ENCODE measurements at regions not wholly inside any gene's neighbourhood (a gene's known extent, or its start where the extent isn't known, plus 50 kb on each side); places are given as distances from the start of the nearest gene placed in this dataset.

DNA sequence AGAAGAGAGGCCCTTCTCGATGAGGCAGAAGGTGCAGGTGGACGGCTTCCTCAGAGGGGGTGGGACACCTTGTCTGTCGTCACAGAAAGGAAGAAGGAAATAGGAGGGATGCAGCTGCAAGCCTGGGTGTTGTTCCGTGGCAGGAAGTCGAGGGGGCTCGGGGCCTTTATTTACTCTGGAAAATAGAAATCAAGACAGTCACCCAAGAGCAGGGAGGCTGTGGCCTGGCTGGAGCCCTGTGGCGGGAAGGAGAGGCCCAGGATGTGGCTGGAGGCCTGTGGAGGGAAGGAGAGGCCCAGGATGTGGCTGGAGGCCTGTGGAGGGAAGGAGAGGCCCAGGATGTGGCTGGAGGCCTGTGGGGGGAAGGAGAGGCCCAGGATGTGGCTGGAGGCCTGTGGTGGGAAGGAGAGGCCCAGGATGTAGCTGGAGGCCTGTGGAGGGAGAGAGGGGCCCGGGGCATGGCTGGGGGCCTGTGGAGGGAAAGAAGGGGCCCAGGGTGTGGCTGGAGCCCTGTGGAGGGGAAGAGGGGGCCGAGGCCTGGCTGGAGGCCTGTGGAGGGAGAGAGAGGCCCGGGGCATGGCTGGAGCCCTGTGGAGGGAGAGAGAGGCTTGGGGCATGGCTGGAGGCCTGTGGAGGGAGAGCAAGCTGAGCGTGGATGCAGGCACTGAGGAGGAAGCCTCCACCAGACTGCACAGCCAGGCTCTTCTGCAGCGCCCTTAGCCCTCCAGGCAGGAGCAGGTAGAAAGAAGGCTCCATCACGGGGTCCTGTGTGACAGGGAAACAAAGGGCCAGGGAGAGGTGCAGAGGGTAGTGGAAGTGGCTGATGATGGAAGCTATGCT is 97.3 kb upstream of the SFMBT2 start:
- no peak for DNase-seq

DNA sequence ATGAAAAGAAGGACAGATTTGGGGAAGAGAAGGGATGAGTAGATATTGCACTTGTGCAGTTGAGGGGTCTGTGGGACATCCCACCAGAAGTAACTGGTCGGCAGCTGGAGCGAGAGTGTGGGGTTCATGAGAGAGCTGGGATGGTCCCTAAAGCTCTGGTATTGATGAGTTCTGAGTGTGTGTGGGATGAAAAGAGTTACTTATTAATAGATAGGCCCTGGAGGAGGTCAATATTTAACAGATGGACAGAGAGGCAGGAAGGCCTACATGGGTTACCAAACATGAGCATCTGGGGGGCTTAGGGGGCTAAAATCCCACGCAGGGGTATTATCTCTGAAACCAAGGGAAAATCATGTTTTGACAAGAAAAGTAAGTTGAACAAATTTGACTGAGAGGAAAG is 95.7 kb upstream of the SFMBT2 start:
- no peak for DNase-seq

- DNase-seq: no peak
These were observed 94.4 kb upstream of the SFMBT2 start for GRCh38 chr10:7505196-7505595.

DNA sequence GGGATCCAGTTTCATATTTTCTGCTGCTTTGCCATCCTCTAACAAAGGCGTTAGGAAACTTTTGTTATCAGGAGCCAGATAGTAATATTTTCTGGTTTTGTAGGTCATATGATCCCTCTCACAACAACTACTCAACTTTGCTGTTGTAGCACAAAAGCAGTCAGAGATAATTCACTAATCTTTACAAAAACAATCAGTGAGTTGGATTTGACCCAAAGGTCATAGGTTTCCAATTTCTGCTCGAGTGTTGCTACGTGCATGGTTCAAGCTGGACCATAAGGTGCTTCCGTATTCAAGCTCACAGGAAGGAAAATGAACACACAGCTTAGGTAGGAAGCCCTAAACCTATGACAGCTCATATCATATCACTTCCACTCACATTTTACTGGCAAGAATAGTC is 92.4 kb upstream of the SFMBT2 start:
- DNase-seq: no peak

DNA sequence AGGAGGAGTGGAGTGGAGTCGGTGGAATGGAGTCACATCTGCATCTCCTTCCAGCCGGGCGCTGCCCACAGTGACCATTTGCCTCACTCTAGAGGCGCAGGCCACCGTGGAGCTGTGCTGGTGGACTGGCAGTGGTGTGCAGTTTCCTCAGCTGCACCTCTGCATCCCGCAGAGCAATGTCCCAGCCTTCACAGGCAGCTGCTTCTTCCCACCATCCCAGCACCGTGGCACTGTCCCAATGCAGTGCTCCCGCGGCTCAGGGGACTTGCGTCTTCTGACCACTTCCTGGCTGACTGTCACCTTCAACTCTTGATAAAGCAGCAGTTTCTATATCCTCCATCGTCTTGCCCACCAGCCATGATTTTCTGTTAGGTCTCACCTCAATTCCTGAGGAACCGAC is 90.3 kb upstream of the SFMBT2 start:
- no peak for DNase-seq

DNA sequence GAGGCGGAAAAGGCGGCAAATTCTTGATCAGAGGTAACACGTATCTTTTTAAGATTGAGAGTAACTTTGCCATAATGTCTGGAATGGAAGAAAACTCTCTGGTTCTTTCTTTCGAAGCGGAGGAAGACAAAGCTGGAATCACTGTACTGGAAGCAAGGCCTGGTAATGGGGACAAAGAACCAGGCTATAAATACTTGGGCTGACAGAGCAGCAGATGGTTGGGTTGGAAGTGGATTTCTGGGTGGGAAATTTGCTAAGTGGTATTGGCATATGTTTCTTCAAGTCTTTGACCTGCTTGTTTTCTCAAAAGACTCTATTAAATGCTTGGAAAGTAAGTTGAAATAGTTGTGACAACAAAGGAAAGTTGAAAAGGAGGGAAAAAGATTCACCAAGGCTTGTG is 87.3 kb upstream of the SFMBT2 start:
- no peak for DNase-seq

GRCh38 chr10:7493996-7494395 is 83.2 kb upstream of the SFMBT2 start:
- DNase-seq: no peak

DNA sequence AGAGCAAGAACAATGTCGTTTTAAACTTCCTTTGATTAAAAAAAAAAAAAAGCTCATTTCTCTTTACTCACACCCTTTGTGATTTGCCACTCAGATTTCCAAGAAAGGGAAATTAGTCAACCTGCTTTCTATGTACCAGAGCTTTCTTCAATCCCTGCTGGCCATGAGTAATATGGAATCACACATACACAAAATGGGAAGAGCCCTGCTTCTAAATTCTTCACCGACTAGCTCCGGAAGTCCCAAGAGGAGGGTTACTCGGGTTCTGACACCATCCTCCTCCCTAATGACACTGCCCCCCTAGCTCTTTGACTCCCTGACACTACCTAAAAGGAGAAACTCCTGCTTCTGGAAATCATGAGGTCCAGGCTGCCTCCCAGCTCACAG is 81.8 kb upstream of the SFMBT2 start:
- DNase-seq: no peak

GRCh38 chr10:7491949-7492659 is 81.3 kb upstream of the SFMBT2 start:
- no peak for DNase-seq

- DNase-seq: no peak
These were observed 80.4 kb upstream of the SFMBT2 start for GRCh38 chr10:7491230-7491629.

DNA sequence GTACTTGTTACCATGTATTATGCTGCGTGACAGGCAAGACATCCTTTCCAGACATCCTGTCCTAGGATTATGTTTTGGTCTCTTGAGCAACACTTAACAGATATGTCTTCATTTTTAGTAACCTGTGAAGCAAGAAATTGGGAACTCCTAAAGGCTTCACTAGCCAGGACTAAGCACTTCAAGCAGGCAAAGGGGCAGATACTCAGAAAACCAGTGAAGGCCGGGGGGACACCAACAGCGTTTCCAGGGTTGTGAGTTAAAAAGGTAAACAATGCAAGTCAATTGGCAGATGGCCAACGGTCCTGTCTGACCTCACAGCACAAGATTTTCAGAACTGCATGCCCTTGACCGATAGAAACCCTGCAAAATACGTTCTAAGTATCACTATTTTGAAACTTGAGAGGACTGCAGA is 77.6 kb upstream of the SFMBT2 start:
- peak; percentile 30 for DNase-seq

DNA sequence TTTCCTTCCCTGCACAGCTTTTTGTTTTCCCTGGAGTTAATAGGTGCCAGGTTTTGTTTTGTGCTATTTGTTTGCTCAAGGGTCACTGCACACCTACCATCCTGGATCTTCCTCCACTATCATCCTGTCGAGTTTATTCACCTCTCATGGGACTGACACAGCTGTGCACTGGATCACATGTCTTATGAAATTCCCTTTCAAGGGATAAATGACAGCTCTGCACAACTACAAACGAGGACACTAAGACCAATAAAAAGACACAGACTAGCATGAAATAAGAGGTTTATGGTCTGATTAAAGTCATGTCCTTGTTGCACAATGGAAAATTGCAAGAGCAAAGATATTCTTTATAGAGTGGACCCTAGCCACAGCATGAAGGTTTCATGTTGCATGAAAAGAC is 76.7 kb upstream of the SFMBT2 start:
- no peak for DNase-seq

- no peak for DNase-seq
These were observed 75.7 kb upstream of the SFMBT2 start for GRCh38 chr10:7486528-7486927.

DNA sequence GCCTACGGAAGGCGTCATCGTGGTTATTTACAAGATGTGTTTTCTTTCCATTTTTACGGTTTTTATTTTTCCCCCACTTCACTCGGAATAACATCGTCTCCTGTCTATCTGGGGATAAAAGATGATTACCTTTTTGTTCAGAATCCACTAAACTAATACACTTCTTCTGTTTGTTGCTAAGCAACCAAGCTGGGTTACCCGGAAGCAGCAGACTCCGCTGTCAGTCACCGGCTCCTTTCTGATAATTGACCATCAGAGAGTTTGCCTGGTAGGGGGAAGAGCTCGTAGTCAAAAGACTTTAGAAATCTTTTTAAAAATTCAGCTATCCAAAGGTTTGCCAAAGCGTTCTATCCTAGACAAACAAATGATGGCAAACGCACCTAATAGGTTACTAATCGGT is 75.0 kb upstream of the SFMBT2 start:
- DNase-seq: no peak

DNA sequence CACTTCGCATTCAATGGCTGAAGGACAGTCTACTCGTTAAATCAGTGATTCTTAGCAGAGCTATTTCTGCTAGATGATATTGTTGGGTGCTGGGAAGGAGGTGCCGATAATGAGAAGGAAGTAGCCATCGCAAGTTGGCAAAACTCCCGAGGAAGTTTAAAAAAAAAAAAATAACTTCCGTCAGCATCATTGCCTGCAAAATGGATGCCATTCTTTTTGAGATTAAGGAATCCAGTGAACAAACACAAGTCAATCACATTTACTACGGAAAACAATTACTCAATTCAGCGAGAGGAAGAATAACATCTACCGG is 74.4 kb upstream of the SFMBT2 start:
- no peak for DNase-seq

DNA sequence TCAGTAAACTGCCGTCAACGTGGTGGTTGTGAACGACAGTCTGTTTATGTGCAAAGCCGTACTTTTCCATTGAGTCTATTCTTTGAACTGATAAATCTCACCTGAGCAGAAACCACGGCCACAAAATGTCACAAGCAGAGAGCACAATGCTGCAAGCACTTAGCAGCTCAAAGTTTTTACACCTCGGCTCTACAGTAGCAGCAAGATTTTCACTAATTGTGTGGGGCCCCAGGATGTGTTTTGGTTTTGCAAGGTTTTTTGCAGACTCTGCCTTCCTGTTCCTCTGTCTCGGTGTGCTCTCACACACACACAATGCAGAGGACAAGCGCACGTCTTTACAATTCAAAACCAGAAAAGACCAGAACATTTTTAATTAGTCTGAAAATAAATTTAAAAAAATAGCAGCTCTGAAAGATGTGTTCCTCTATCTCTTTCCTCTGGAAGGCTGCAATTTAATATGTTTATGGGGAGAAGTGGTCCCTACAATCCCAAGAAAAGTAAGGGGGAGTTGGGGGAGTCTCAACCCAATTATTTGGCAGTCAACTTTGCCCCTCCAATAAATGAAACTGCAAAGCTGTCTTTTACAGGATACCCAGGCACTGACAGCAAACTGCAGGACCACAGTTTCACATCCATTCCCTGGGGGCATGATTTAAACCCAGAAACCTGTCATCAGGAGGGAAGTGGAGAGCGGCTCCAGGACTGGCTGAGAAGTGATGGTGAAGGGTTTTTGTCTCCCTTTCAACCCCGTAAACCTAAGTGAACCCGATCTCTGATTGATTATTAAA is 73.8 kb upstream of the SFMBT2 start:
- DNase-seq: no peak

- DNase-seq: no peak
These were observed 73.0 kb upstream of the SFMBT2 start for GRCh38 chr10:7483848-7484247.

GRCh38 chr10:7482992-7483391 is 72.2 kb upstream of the SFMBT2 start:
- no peak for DNase-seq

DNA sequence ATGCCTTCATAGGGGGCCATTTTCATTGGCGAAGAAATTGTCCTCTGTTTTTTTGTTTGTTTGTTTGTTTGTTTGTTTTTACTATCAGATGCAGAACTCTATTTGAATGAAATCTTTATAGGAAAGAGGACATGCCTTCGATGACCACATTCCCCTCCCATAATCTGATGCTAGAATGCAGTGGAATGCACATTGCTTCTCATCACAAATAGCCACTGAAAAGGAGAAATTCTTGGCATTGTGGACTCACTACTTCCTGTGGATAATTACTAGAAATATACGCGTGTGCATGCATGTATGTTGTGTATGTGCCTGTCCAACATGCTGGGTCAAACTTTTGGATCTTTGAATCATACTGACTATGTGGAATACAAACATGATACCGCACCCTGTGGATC is 70.5 kb upstream of the SFMBT2 start:
- no peak for DNase-seq

GRCh38 chr10:7480742-7481367 is 70.0 kb upstream of the SFMBT2 start:
- DNase-seq: peak; percentile 39

- DNase-seq: no peak
These were observed 69.2 kb upstream of the SFMBT2 start for GRCh38 chr10:7479861-7480598.

DNA sequence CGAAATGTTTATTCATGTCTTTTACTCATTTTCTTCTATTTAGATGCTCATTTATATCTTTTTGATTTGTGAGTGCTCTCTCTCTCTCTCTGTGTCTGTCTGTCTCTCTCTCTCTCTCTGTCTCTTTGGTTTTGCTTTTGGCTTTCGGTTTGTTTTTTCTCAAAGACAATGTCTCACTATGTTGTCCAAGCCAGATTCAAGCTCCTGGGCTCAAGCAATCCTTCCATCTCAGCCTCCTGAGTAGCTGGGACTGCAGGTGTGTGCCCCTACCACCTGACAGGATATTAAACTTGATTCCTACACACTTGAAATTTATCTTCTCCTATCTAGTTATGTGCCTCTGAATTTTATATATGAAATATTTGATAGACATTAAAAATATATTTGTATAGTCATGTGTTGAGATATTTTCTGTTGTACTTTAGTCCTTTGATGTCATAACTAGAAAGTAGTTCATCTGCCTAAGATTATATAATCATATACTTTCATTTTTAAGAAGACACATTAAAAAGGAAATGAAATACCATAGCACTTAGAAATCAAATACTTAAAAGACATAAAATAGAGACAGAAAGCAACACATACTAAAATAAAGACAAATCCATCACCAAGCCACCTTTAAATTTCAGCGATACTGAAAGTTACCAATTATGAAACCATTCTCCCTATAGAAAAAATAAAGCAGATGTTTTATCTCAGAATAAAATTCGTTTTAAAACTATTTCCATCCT is 68.1 kb upstream of the SFMBT2 start:
- DNase-seq: no peak

Data from retina (tissue), 1 donor.